GM18868 (cell line): ENCODE measurements at regions not wholly inside any gene's neighbourhood (a gene's known extent, or its start where the extent isn't known, plus 50 kb on each side); places are given as distances from the start of the nearest gene placed in this dataset.

Experiments used
- ATAC-seq: cut with Tn5 transposase; IDR thresholded peaks from one replicate; pipeline ENCODE4 v1.9.1; 2021; ENCODE audit warnings: mild to moderate bottlenecking, moderate library complexity; ENCODE audit not compliant: unreplicated experiment

DNA sequence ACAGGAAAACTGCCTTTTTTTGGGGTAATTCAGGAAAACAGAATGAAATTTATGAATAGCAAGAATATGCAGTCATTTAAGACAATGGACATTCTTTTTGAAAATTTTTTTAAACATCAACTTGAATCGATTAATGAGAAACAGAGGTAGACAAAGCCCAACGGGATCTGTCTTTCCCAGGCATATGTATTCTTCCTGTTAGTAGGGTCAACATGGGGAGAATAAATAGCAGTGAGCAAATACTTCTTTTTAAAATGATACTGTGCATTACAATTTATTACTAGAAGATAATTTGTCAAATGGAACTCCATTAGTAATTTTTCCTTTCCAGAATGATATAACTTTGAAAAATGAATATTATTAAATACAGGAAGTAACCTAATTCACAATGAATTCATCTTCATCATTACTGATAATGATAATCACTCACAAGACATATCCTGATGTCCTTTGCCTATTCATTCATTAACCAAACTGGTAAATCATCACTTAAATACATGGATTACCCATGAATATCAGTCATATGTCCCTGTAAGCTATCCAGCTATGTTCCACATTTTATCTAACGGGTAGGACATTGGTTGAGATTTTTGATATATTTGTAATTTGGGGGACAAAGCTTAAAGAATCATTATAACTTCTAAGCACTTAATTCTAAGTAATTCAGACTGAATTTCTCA is 209.2 kb upstream of the CDIN1 start:
- ATAC-seq: no peak

DNA sequence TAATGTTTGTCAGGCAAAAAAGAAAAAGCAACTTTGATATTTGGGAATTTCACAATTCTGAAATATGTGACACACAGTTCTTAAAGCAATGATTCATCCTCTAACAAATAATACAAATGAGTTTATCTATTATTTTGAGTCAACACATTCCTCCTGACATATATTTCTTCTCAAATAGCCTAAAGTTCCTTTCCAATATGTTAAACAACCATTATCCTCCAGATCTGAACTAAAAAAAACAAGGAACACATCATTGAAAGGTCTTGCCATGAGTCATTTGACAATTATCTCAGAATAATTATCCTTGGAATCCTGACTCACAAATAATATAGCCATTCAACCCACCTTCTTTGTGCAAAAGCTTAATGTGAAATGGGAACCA is 208.7 kb upstream of the CDIN1 start:
- ATAC-seq: no peak

DNA sequence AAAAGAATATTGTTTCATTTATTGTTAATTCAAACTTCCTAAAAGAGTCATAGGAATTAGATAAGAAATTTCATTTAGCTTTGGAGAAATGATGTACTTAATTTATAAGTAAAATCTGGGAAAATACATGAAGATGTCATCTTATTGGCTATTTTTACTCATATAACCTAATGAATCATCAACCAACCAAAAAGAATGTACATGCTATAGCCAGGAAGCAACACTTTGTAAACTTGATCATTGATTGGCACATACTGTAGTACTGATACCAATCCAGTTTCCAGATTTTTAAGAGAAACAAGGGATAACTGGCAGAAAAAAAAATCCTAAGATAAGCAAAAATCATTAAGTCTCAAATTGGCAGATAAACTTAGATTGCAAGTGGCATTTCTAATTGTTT is 207.9 kb upstream of the CDIN1 start:
- ATAC-seq: no peak

DNA sequence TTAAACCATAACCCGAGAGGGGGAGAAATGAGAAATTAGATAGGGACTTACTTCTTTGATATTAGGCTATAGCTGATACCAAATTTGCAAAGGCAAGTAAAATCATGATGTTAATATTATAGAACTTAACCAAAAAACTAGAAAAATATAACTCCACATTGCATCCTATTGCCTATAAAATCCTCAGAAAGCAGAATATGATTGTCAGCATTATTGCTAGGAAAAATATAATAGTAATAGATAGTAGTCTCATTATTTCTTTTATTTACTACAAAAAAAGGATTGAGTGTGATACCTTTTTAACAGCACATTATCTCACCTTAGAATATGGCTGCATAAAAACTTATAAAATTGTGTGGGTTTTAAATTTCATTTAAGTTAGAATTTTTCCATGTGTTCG is 206.5 kb upstream of the CDIN1 start:
- no peak for ATAC-seq

DNA sequence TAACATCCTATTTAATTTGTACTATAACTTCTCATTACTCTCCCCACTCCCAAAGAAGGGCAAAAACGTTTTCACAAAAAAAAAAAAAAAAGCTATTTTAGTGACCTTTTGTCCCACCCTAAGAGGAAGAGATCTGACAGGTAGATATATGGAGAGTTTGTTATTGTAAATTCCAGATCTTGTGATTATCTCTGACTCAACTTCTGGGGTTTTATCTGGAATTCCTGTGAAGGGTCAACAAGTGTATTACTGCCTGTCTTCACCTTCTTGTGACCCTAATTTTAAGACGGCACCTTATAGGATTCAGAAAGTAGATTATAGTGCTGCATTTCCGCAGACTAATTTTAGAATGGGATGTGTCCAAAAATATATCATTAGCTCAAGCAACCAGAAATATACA is 205.9 kb upstream of the CDIN1 start:
- no peak for ATAC-seq

DNA sequence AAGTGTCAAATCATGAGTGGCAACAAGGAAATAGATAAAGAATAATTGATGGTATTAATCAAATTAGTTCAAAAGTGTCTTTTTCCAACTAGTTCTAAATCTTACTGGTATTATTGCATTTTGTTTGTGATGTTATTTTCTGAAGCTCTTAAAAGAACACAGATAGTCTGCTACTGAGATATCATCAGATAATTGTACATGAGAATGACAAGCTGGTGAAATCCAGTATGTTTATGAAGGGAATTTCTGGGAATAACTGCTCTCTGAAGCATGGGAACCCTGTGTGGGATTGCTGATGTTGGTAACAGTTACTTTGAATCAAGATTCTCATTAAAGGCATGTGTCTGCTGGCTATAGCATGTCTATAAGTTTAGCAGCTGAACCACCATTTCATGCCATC is 190.3 kb upstream of the CDIN1 start:
- no peak for ATAC-seq

DNA sequence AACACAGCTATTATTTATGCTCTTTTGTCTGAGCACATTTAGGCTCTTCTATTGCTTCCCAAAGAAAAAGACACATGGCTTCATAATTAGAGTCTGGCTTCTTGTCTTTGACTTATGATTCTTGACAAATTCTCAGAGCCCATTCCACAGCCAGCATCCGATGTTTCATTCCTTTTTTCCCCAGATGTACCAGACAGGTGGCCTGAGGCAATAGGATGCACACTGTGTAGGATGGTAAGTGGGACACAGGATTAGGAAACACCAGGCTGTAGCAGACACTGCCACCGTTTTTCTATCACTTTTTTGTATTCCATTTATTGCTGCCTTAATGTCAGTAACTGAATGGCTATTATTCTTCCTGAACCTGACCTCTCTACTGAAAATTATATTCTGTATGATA is 188.9 kb upstream of the CDIN1 start:
- no peak for ATAC-seq

DNA sequence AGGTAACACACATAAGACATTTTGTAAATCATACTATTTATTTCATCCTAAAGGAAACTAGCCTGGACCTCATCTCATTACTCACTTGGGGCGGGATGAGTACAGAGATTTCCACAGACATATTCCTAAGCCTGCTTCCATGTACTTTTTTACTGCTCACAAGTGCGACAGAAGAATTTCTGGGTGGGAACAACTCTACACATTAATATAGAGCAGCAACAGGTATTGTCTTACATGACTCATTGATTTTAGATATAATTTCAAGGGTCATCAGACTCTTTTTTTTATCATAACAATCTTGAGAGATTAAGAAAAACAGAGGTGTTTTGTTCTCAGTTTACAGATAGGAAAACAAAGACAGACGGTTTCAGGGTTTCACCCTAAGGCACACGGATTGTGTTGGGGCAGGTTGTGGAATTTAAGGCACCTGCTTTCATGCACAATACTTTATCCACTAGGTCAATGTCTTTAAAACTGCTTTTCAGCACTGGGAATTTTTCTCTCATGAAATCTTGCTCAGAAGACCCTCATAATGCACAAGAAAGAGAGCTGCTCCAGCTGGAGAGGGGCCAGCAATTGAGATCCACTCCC is 186.7 kb upstream of the CDIN1 start:
- ATAC-seq: no peak

DNA sequence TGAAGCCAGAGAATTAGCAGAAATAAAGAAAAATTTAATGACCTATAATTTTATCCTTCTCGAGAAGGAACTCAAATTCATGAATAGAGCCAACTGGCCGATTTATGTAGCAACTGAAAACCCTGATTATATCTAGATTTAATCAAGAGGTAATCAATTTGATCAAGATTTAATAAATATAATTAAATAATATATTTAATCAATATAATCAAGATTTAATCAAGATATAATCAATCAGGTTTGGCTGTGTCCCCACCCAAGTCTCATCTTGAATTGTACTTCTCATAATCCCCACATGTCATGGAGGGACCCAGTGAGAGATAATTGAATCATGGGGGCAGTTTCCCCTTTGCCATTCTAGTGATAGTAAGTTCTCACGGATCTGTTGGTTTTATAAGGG is 181.2 kb upstream of the CDIN1 start:
- ATAC-seq: no peak

DNA sequence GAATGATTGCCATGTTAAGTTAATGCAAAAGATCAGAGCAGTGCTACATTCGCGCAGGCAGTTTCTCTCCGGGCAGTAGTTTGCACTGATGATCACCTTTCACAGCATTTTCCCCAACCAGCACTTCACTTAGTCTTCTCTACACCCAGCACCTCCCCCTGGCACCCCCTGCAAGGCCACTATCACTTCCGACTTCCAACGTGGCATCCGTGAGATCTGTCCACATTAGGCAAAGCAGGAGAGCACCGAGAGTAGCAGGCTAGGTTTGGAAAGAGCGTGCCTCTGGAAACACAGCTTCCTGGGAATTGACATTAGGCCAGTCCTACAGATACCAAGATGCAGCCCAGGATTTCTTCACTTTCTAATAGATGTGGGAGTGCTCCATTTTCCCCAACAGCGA is 180.2 kb upstream of the CDIN1 start:
- no peak for ATAC-seq

DNA sequence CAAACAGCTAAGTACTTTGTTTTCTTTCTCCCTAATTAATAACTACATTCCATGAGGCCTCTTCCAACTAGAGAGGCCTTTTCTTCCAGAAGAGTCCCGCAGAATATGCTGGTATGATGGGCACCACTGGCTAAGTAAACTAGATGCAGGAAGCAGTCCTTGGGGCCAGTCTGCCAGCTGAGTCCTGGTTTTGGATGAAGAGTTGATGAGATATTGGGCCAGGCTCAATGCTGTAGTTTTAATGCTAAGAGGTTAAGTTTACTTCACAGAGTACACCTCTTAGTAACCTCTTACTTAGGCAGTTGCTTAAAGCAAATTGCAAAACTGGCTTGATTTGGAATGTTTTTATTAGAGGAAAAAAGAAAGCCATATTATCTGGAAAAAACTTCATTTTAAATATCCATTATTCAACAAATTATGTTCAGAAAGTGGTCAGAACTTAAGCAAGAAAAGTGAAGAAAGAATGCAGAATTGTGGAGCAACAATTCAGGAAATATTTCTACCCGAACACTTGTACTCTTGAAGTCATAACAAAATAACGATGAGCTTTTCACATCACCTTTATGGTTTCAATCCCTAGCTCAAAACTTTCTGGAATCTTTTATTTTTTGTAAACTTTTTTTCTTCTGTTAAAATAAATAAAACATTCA is 178.4 kb upstream of the CDIN1 start:
- ATAC-seq: no peak

DNA sequence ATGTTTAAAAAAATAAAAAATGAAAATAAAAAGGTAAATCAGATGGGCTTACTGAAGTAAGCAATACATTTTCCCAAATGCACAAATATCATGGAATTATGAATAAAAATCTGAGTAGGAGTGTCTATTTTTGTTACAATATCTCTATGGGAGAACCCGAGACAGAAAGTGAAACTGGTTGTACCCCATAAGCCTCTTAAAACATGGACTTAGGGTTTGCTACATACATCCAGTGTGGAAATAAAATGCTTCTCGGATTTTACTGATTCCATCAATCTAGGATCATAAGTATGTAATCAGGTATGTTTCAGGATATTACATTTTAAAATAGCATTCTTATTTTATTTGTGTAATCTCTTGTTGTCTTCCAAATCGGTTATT is 177.8 kb upstream of the CDIN1 start:
- ATAC-seq: no peak

DNA sequence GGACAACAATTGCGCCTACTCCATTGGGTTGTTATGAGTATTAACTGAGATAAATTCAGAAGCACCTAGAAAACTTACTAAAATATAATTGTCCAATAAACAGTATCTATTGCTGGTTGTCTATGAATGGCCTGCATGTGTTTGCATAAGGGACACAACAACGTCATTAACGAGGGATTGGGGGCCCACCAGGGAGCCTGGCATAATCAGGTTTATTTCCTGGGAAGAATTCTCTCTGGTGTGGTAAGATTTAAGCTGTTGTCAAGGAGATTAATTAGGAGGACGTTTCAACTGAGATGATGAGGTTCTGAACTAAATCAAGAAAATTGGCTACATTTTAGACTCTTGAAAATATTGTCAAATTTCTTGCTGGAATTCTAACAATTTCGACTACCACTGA is 176.1 kb upstream of the CDIN1 start:
- ATAC-seq: no peak

DNA sequence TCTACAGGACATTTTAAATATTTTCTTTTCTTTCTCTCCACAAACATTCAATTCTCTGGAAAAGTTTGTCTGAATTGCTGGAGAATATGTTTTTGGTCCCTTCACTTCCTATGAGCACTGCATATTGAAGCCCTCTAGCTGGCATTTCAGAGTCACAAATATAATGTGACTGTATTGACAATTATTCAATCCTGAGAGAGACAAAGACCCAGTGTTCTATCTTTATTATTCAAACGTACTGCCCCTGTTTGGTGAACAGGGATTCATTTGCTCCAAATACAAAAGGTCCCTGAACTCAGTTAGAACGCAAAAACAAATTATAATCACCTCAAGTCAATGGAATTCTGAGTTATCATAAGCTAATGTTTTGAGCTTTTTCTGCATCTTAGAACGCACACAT is 173.1 kb upstream of the CDIN1 start:
- no peak for ATAC-seq

DNA sequence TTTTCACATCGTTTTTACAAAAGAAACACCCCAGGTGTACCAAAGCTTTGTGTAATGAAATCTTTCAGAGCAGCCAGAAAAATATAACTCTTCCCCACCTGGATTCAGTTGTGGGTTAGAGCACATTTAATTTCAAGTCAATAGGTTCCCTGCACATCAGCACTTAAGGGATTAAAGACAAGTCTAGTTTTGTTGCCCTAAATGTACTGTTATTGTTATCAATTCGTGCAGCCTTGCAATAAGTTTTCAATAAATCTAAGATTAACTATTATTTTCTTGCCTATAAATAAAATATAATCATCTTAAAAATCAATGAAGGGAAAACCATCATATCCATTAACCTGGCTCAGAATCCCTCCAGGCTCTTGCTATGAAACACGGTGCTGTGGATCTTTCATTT is 172.5 kb upstream of the CDIN1 start:
- no peak for ATAC-seq

DNA sequence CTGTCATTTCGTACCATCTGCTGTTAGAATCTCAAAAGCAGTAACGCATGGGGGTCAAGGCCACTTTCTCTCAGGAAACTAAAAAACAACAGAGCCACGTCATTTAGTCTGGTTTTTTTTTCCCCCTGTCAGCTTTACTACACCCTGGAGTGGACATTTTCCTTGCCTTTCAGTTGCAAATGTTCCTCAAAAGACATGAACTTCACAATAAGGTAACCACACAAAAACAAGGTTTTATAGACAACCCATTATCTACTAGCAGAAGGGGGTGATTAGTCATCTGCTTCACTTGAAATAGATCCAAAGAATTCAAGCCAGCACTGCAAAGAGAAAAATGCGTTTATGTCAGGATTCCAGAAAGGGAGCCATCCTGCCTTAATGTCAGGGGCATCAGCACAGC is 171.8 kb upstream of the CDIN1 start:
- no peak for ATAC-seq

DNA sequence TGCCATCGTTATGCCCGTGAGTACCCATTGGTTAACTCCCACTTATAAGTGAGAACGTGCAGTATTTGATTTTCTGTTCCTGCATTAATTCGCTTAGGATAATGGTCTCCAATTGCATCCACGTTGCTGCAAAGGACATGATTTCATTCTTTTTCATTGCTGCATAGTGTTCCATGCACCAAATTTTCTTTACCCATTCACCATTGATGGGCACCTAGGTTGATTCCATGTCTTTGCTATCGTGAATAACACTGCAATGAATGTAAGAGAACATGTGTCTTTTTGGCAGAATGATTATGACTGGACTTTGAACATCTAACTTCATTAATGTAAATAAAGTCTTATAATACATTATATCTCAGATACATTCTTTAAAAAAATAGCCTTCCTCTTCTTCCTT is 169.6 kb upstream of the CDIN1 start:
- no peak for ATAC-seq

DNA sequence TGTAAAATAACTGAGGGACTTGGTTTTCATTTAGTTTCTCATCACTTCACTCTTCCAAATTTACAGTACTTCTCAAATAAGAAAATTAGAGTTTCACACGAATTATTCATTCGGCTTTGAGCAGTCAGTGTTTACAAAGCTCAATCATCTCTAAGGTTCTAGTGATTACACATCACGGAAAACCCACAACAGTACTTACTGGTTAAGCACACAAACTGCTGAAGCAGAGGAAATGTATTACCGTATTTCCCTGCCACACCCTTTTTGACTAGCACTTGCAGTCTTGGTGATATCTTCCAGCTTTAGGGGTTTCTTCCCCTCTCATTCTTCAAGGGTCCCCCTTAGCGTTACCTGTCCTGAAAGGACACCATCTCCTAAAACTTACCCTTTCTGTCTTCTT is 164.8 kb upstream of the CDIN1 start:
- ATAC-seq: no peak

DNA sequence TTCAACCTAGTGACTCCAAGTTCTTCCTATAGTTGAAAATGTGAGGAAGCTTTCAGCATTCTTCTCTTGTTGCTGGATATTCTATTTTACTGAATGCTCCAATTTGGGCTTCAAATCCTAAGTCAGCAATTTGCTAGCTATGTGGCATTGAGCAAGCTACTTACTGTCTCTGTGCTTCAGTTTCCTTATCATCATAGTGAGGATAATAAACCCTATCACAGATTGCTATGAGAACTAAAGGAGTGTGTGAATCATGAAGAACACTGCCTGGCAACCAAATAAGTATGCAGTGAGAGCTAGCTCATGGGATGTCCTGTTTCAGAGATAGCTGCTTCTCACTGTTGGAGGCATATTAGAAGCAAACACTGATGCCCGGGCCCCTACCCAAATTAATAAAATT is 163.8 kb upstream of the CDIN1 start:
- no peak for ATAC-seq

DNA sequence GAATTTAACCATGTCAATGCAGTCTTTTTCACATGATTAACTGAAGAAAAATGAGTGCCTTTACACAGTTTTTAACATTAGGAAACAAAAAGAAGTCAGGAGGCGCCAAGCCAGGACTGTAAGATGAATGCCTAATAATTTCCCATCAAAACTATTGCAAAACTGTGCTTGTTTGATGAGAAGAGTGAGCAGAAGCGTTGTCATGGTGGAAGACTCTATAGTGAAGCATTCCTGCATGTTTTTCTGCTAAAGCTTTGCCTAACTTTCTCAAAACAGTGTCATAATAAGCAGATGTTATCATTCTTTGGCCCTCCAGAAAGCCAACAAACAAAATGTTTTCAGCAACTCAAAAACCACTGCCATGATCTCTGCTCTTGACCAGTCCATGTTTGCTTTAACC is 156.8 kb upstream of the CDIN1 start:
- ATAC-seq: no peak

DNA sequence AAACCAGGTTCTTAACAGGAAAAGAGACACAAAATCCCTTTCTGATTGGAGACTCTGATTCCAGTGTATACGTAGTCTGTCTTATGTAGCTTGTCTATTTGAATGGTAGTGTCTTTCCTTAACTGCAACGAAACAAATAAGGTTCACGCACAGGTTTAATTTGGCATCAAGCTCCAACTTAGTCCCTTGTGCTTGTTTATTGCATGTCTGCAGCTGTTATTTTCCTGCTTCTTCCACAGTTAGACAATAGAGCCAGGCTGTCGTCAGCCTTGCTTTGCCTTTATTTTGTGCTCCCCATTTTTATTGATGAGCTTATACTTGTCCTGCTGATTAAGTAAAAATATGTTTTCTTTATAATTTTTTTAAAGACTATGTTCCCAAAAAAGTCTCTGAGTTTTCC is 152.7 kb upstream of the CDIN1 start:
- no peak for ATAC-seq

DNA sequence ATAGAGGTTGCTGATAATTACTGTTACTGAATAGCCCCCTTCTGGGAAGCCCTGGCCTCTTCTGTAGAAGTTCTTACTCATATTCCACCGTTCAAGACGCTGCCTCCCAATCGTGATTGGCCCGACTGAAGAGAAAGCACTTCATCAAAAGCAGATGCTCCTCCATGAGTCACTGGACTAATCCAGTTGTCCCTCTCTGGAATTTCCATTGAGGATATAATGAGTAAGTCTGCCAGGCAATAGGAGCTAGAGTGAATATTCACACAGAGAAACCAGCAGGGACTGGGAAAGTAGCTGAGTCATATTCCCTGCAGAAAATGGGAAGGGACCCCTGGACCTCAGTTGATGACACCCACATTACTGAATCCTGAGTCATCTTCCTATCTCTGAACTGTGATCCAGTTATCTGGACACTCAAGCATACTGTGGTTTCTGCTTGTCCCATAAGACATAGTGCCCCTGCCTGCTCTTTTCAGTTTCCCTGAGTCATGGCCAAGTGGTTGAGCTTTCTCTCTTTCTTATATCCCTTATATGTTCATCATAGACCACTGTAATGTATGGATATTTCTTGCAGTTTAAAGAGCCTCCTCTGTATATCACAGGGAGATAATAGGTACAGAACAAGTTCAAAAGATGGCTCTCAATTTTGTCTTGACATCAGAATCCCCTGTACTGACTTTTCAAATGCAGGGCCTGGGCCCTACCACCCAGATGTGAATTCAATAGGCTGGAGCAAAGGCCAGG is 151.2 kb upstream of the CDIN1 start:
- ATAC-seq: no peak
